ENCODE measurements at regions not wholly inside any gene's neighbourhood (a gene's known extent, or its start where the extent isn't known, plus 50 kb on each side); places are given as distances from the start of the nearest gene placed in this dataset.

- DNase-seq (ENCODE audit: low read depth), result no peak
- H3K4me3 ChIP-seq (replicated peaks; ENCODE audit: low read depth, low read length), result no peak overlapping the region
- no peak for TF ChIP-seq CTCF (IDR thresholded peaks at IDR 0.05; ENCODE audit: low read length, missing control alignments)
Measured at GRCh38 chr14:71731096-71731495, 201.1 kb upstream of the RGS6 start.

GRCh38 chr14:71733210-71733883, 198.9 kb upstream of the RGS6 start:
- DNase-seq (ENCODE audit: low read depth), result peak; percentile 68

GRCh38 chr14:71734076-71734475, 198.2 kb upstream of the RGS6 start:
- TF ChIP-seq CTCF (IDR thresholded peaks at IDR 0.05; ENCODE audit: low read length, missing control alignments), result no peak
- no peak for DNase-seq (ENCODE audit: low read depth)

More at GRCh38 chr14:71733210-71733883, 198.9 kb upstream of the RGS6 start:
- no peak overlapping the region for H3K4me3 ChIP-seq (replicated peaks; ENCODE audit: low read depth, low read length)
- no peak for TF ChIP-seq CTCF (IDR thresholded peaks at IDR 0.05; ENCODE audit: low read length, missing control alignments)

GRCh38 chr14:71734885-71735284, 197.3 kb upstream of the RGS6 start:
- TF ChIP-seq CTCF (IDR thresholded peaks at IDR 0.05; ENCODE audit: low read length, missing control alignments), result no peak
- DNase-seq (ENCODE audit: low read depth), result no peak
- no peak overlapping the region for H3K4me3 ChIP-seq (replicated peaks; ENCODE audit: low read depth, low read length)

More at GRCh38 chr14:71734076-71734475, 198.2 kb upstream of the RGS6 start:
- no peak overlapping the region for H3K4me3 ChIP-seq (replicated peaks; ENCODE audit: low read depth, low read length)

- no peak overlapping the region for H3K4me3 ChIP-seq (replicated peaks; ENCODE audit: low read depth, low read length)
- no peak for TF ChIP-seq CTCF (IDR thresholded peaks at IDR 0.05; ENCODE audit: low read length, missing control alignments)
- no peak for DNase-seq (ENCODE audit: low read depth)
Measured at GRCh38 chr14:71737760-71738159, 194.5 kb upstream of the RGS6 start.

- DNase-seq (ENCODE audit: low read depth), result peak; percentile 53
- no peak overlapping the region for H3K4me3 ChIP-seq (replicated peaks; ENCODE audit: low read depth, low read length)
- TF ChIP-seq CTCF (IDR thresholded peaks at IDR 0.05; ENCODE audit: low read length, missing control alignments), result no peak
Measured at GRCh38 chr14:71739273-71739990, 192.8 kb upstream of the RGS6 start.

Data from fibroblast of pulmonary artery (primary cell).